A549 (cell line): ENCODE measurements at regions not wholly inside any gene's neighbourhood (a gene's known extent, or its start where the extent isn't known, plus 50 kb on each side); places are given as distances from the start of the nearest gene placed in this dataset.
"Not testable (repeated sequence)": the region's sequence is repeated elsewhere in the genome, so short reads cannot be mapped to it uniquely, and the experiment has no call there.

ENCODE experiments used
- ATAC-seq, 2 experiments: fragments of 200-7000 bp in 1 of 2; fragments of >200 bp in 1 of 2; cut with Nextera tagmentation in 1 of 2; cut with Tn5 transposase in 1 of 2; 3 replicates each; pipeline versions ENCODE4 v1.8.0 to v1.9.1; 2018 to 2020; ENCODE audit warnings: mild to moderate bottlenecking in 1 of 2, moderate library complexity in 1 of 2
- CTCF ChIA-PET: fragments of 300-600 bp; sonication (Branson Sonifier 250); formaldehyde crosslinking; extraction: SDS; loops from one replicate; lab custom pipeline; 2021; ENCODE audit warnings: antibody characterized with exemption, inconsistent platforms; lab: Yijun Ruan, JAX
- POLR2A ChIA-PET: fragments of 350-600 bp; formaldehyde crosslinking; extraction: SDS; loops from one replicate; lab custom pipeline; 2021; ENCODE audit warnings: antibody characterized with exemption, inconsistent platforms; lab: Yijun Ruan, JAX
- DNase-seq, 2 experiments: peaks; one replicate each; pipeline versions ENCODE4 v3.0.0 to v3.0.0-alpha.2; 2011 to 2016; ENCODE audit warnings: low read depth in 1 of 2, low spot score in 1 of 2
- FAIRE-seq: peaks from 2 replicates; lab custom pipeline; 2011; peaks lifted over from hg19 to GRCh38; lab: Jason Lieb, UNC
- H3K27ac ChIP-seq, 2 experiments: fragments of >200 bp; sonication (Bioruptor Twin); formaldehyde crosslinking; 3 replicates each; pipeline ENCODE4 v1.5.1; 2016 to 2017
- H3K4me1 ChIP-seq: fragments of >200 bp; sonication (Bioruptor Twin); formaldehyde crosslinking; 3 replicates; pipeline ENCODE4 v1.6.1; 2016
- H3K4me2 ChIP-seq: fragments of >200 bp; sonication (Bioruptor Twin); formaldehyde crosslinking; 3 replicates; pipeline ENCODE4 v1.6.1; 2016
- H3K4me3 ChIP-seq: fragments of >200 bp; sonication (Bioruptor Twin); formaldehyde crosslinking; 3 replicates; pipeline ENCODE4 v1.5.1; 2016
- H3K9me3 ChIP-seq: fragments of >200 bp; sonication (Bioruptor Twin); formaldehyde crosslinking; 3 replicates; pipeline ENCODE4 v1.6.1; 2016
- BCL3 ChIP-seq: fragments of >200 bp; sonication (Bioruptor Twin); formaldehyde crosslinking; IDR thresholded peaks from 3 replicates; pipeline ENCODE4 v1.6.1; 2016
- BHLHE40 ChIP-seq: IDR thresholded peaks from 2 replicates; pipeline ENCODE4 v1.6.1; 2012; ENCODE audit warnings: low read depth, low read length, inconsistent platforms
- CBX2 ChIP-seq: fragments of 200-600 bp; sonication (generic); IDR thresholded peaks from 2 replicates; pipeline ENCODE4 v1.6.1; 2016; ENCODE audit warnings: low read depth, mild to moderate bottlenecking, borderline replicate concordance
- CBX8 ChIP-seq: fragments of 200-600 bp; sonication (generic); IDR thresholded peaks from 2 replicates; pipeline ENCODE4 v1.6.1; 2016
- EHMT2 ChIP-seq: fragments of 200-600 bp; sonication (generic); IDR thresholded peaks from 2 replicates; pipeline ENCODE4 v1.6.1; 2016; ENCODE audit warnings: antibody characterized with exemption, low read depth, mild to moderate bottlenecking, moderate library complexity
- ESRRA ChIP-seq: fragments of 150-350 bp; IDR thresholded peaks from 2 replicates; pipeline ENCODE4 v1.6.1; 2014; ENCODE audit warnings: mild to moderate bottlenecking, low read length, borderline replicate concordance
- FOSB ChIP-seq: fragments of 250-450 bp; sonication (Bioruptor Pico); IDR thresholded peaks from 2 replicates; pipeline ENCODE4 v1.5.0; 2020; ENCODE audit warnings: mild to moderate bottlenecking, moderate library complexity
- FOSL2 ChIP-seq, 2 experiments: fragments of 450-650 bp in 1 of 2; fragments of >200 bp in 1 of 2; sonication (Bioruptor Twin) in 1 of 2; formaldehyde crosslinking; IDR thresholded peaks; 2 replicates each; pipeline versions ENCODE4 v1.5.0 to v1.6.1; 2016 to 2020; ENCODE audit warnings: mild to moderate bottlenecking in 1 of 2, moderate library complexity in 1 of 2
- GATA3 ChIP-seq: IDR thresholded peaks from 2 replicates; pipeline ENCODE4 v1.6.1; 2012; ENCODE audit warnings: borderline replicate concordance
- HDAC2 ChIP-seq: fragments of 200-600 bp; sonication (generic); IDR thresholded peaks from 2 replicates; pipeline ENCODE4 v1.6.1; 2016
- HOXA7 ChIP-seq: fragments of 250-450 bp; sonication (Bioruptor Pico); IDR thresholded peaks from 2 replicates; pipeline ENCODE4 v1.5.0; 2020; ENCODE audit warnings: mild to moderate bottlenecking, moderate library complexity
- KDM1A ChIP-seq: fragments of 200-600 bp; sonication (generic); IDR thresholded peaks from 2 replicates; pipeline ENCODE4 v1.6.1; 2016; ENCODE audit warnings: low read depth, mild to moderate bottlenecking
- MAFK ChIP-seq: fragments of 450-650 bp; IDR thresholded peaks from 2 replicates; pipeline ENCODE4 v1.6.1; 2014; ENCODE audit not compliant: partially characterized antibody
- NFE2L2 ChIP-seq: fragments of 150-350 bp; conservative IDR thresholded peaks from 2 replicates; pipeline ENCODE4 v1.6.1; 2014; ENCODE audit warnings: low read length
- PHF8 ChIP-seq: fragments of 200-600 bp; sonication (generic); IDR thresholded peaks from 2 replicates; pipeline ENCODE4 v1.6.1; 2016; ENCODE audit warnings: low read depth, mild to moderate bottlenecking, antibody characterized with exemption, moderate library complexity, borderline replicate concordance
- POLR2AphosphoS2 ChIP-seq: conservative IDR thresholded peaks from 2 replicates; pipeline ENCODE4 v1.6.1; 2012; ENCODE audit warnings: low read length, improper control_type of control experiment, inconsistent platforms
- RARB ChIP-seq: fragments of 250-450 bp; sonication (Bioruptor Pico); IDR thresholded peaks from 2 replicates; pipeline ENCODE4 v1.8.0; 2021; ENCODE audit warnings: mild to moderate bottlenecking, moderate library complexity
- RCOR1 ChIP-seq: fragments of 150-350 bp; IDR thresholded peaks from 2 replicates; pipeline ENCODE4 v1.6.1; 2014; ENCODE audit warnings: antibody characterized with exemption, low read length, low read depth
- SMC3 ChIP-seq: fragments of >200 bp; sonication (Bioruptor Twin); formaldehyde crosslinking; IDR thresholded peaks from 3 replicates; pipeline ENCODE4 v1.6.1; 2018; ENCODE audit warnings: inconsistent platforms
- SREBF2 ChIP-seq: fragments of 450-650 bp; IDR thresholded peaks from 2 replicates; pipeline ENCODE4 v1.6.1; 2014; ENCODE audit warnings: mild to moderate bottlenecking, moderate library complexity
- TFCP2L1 ChIP-seq: fragments of 250-450 bp; sonication (Bioruptor Pico); IDR thresholded peaks from 2 replicates; pipeline ENCODE4 v1.5.0; 2021; ENCODE audit warnings: mild to moderate bottlenecking
- TP53 ChIP-seq: fragments of 250-450 bp; sonication (Bioruptor Pico); IDR thresholded peaks from 2 replicates; pipeline ENCODE4 v1.5.0; 2021; ENCODE audit warnings: mild to moderate bottlenecking, moderate library complexity
- USF2 ChIP-seq: fragments of 450-650 bp; IDR thresholded peaks from 2 replicates; pipeline ENCODE4 v1.6.1; 2014; ENCODE audit warnings: antibody characterized with exemption
- ZC3H11A ChIP-seq: fragments of 450-650 bp; IDR thresholded peaks from 2 replicates; pipeline ENCODE4 v1.6.1; 2014; ENCODE audit warnings: antibody characterized with exemption, mild to moderate bottlenecking
- ZFP36 ChIP-seq: fragments of 450-650 bp; IDR thresholded peaks from 2 replicates; pipeline ENCODE4 v1.6.1; 2014; ENCODE audit warnings: borderline replicate concordance; ENCODE audit not compliant: partially characterized antibody
- WGBS: methylation state at CpG from one replicate; pipeline ENCODE4 v1.1.6; 2017; ENCODE audit errors: missing lambda C conversion rate; 5-methylcytosine and 5-hydroxymethylcytosine counted together
- TF ChIP-seq, protein P1 (sequence below): fragments of >200 bp; sonication (Bioruptor Twin); formaldehyde crosslinking; IDR thresholded peaks from 3 replicates; pipeline ENCODE4 v1.5.1; 2016

DNA sequence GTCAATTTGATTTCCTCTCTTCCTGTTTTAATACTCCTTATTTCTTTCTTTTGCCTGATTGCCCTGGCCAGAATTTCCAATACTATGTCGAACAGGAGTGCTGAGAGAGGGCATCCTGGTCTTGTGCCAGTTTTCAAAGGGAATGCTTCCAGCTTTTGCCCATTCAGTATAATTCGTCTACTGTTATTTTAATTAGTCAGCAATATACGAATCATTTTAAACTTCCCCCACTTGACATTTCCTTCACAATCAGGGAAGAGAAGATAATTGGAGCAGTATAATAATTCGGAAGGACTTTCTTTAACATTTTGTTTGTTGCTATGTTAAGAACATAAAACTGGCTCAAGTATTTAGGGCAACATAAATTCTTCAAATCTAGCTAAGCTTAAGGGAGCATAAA is 860.3 kb upstream of the SLC35B3 start:
- 36% methylated on average over 4 of the region's 4 CpGs for WGBS
- CTCF ChIA-PET, result no interaction called here
- FAIRE-seq (no peak), ATAC-seq (no peak), DNase-seq (no peak)
- peak; percentile 72 for TF ChIP-seq MAFK
- no peak for TF ChIP-seq USF2
- TF ChIP-seq HOXA7 (CRISPR knock-in tag), result no peak
- H3K4me3 ChIP-seq, result no peak overlapping the region
- H3K4me1 ChIP-seq, result no peaks in the 10 kb centered on the region
- H3K27ac ChIP-seq, result no peak overlapping the region
- POLR2A ChIA-PET, result no interaction called here
- H3K4me2 ChIP-seq, result no peak overlapping the region
- H3K9me3 ChIP-seq, result no peaks in the 10 kb centered on the region

- WGBS, result 67% methylated on average over 3 of the region's 3 CpGs
These were observed 857.6 kb upstream of the SLC35B3 start for GRCh38 chr6:9292975-9293374.

GRCh38 chr6:9290342-9290741 is 855.0 kb upstream of the SLC35B3 start:
- H3K4me2 ChIP-seq, POLR2A ChIA-PET, FAIRE-seq, CTCF ChIA-PET, H3K27ac ChIP-seq, H3K4me1 ChIP-seq, H3K4me3 ChIP-seq, DNase-seq, ATAC-seq, H3K9me3 ChIP-seq: not testable (repeated sequence)
- WGBS, result 80% methylated on average over 1 of the region's 32 CpGs

More at GRCh38 chr6:9292975-9293374, 857.6 kb upstream of the SLC35B3 start:
- H3K4me3 ChIP-seq, result no peak overlapping the region
- FAIRE-seq (no peak), ATAC-seq (no peak), DNase-seq (no peak)
- POLR2A ChIA-PET, result no interaction called here
- no peaks in the 10 kb centered on the region for H3K9me3 ChIP-seq
- TF ChIP-seq CBX2, result no peak
- no peak for TF ChIP-seq TFCP2L1 (CRISPR knock-in tag)
- no peak for TF ChIP-seq HDAC2
- no peak for TF ChIP-seq FOSB (CRISPR knock-in tag)
- no peak for TF ChIP-seq POLR2AphosphoS2
- TF ChIP-seq RARB, result no peak
- TF ChIP-seq KDM1A, result no peak
- TF ChIP-seq GATA3, result no peak
- no peak for TF ChIP-seq SREBF2
- no peak for TF ChIP-seq RCOR1
- TF ChIP-seq FOSL2 (IDR thresholded peaks at IDR 0.05), result no peak
- TF ChIP-seq FOSL2 (CRISPR knock-in tag; IDR thresholded peaks at IDR 0.05), result no peak
- TF ChIP-seq EHMT2, result no peak
- no peak for TF ChIP-seq USF2
- TF ChIP-seq BHLHE40, result no peak
- TF ChIP-seq, protein P1, sequence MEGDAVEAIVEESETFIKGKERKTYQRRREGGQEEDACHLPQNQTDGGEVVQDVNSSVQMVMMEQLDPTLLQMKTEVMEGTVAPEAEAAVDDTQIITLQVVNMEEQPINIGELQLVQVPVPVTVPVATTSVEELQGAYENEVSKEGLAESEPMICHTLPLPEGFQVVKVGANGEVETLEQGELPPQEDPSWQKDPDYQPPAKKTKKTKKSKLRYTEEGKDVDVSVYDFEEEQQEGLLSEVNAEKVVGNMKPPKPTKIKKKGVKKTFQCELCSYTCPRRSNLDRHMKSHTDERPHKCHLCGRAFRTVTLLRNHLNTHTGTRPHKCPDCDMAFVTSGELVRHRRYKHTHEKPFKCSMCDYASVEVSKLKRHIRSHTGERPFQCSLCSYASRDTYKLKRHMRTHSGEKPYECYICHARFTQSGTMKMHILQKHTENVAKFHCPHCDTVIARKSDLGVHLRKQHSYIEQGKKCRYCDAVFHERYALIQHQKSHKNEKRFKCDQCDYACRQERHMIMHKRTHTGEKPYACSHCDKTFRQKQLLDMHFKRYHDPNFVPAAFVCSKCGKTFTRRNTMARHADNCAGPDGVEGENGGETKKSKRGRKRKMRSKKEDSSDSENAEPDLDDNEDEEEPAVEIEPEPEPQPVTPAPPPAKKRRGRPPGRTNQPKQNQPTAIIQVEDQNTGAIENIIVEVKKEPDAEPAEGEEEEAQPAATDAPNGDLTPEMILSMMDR, result no peak
- no peak for TF ChIP-seq CBX8
- no peak for TF ChIP-seq MAFK
- TF ChIP-seq ZC3H11A, result no peak
- H3K4me1 ChIP-seq, result no peaks in the 10 kb centered on the region
- H3K27ac ChIP-seq, result no peak overlapping the region
- H3K4me2 ChIP-seq, result no peak overlapping the region
- CTCF ChIA-PET, result no interaction called here

- H3K27ac ChIP-seq, result no peak overlapping the region
- FAIRE-seq, result no peak
- ATAC-seq, result no peak
- DNase-seq, result no peak
- H3K4me1 ChIP-seq, result no peaks in the 10 kb centered on the region
- H3K9me3 ChIP-seq, result peaks cover 4% of the 10 kb centered on the region; the same call in 1 of the 3 replicates
- no peak overlapping the region for H3K4me3 ChIP-seq
- POLR2A ChIA-PET, result no interaction called here
- CTCF ChIA-PET, result no interaction called here
- H3K4me2 ChIP-seq, result no peak overlapping the region
- TF ChIP-seq TFCP2L1 (CRISPR knock-in tag) (no peak), PHF8 (no peak), TP53 (no peak), SMC3 (no peak), HDAC2 (no peak), ZFP36 (no peak), BCL3 (no peak), NFE2L2 (no peak), KDM1A (no peak), ESRRA (no peak)
These were observed 837.3 kb upstream of the SLC35B3 start for GRCh38 chr6:9272671-9273070.
